H1 (cell line): ENCODE measurements at regions not wholly inside any gene's neighbourhood (a gene's known extent, or its start where the extent isn't known, plus 50 kb on each side); places are given as distances from the start of the nearest gene placed in this dataset.

ENCODE experiments used
- GTF2F1 ChIP-seq: IDR thresholded peaks from 2 replicates; pipeline ENCODE4 v1.6.1; 2012; ENCODE audit warnings: low read depth, low read length, improper control_type of control experiment, borderline replicate concordance
- RAD21 ChIP-seq, 2 experiments: IDR thresholded peaks in 1 of 2; conservative IDR thresholded peaks in 1 of 2; 2 replicates each; pipeline ENCODE4 v1.6.1; 2011; ENCODE audit warnings: low read depth in 2 of 2, low read length in 2 of 2, improper control_type of control experiment in 1 of 2, inconsistent platforms in 1 of 2, mild to moderate bottlenecking in 1 of 2, moderate library complexity in 1 of 2
- RXRA ChIP-seq: IDR thresholded peaks from 2 replicates; pipeline ENCODE4 v1.6.1; 2011; ENCODE audit warnings: low read depth, mild to moderate bottlenecking, low read length, moderate library complexity; ENCODE audit not compliant: insufficient read depth
- SIX5 ChIP-seq: IDR thresholded peaks from 2 replicates; pipeline ENCODE4 v1.6.1; 2011; ENCODE audit warnings: mild to moderate bottlenecking, low read depth, low read length
- TF ChIP-seq, protein P1 (sequence below): IDR thresholded peaks from 2 replicates; pipeline ENCODE4 v1.6.1; 2012; ENCODE audit warnings: low read length, inconsistent platforms
- TF ChIP-seq, protein P2 (sequence below): IDR thresholded peaks from 2 replicates; pipeline ENCODE4 v1.6.1; 2011; ENCODE audit warnings: low read depth, mild to moderate bottlenecking, low read length; ENCODE audit not compliant: insufficient read depth
- TF ChIP-seq, protein P3 (sequence below), 3 experiments: IDR thresholded peaks; 1 replicate in 2 of 3; 2 replicates in 1 of 3; pipeline versions ENCODE4 v1.5.1 to v1.6.1; 2011; ENCODE audit warnings: low read length in 3 of 3, mild to moderate bottlenecking in 3 of 3, inconsistent platforms in 2 of 3, low read depth in 1 of 3, moderate library complexity in 1 of 3; ENCODE audit not compliant: insufficient read depth in 1 of 3; ENCODE audit errors: control extremely low read depth in 1 of 3

DNA sequence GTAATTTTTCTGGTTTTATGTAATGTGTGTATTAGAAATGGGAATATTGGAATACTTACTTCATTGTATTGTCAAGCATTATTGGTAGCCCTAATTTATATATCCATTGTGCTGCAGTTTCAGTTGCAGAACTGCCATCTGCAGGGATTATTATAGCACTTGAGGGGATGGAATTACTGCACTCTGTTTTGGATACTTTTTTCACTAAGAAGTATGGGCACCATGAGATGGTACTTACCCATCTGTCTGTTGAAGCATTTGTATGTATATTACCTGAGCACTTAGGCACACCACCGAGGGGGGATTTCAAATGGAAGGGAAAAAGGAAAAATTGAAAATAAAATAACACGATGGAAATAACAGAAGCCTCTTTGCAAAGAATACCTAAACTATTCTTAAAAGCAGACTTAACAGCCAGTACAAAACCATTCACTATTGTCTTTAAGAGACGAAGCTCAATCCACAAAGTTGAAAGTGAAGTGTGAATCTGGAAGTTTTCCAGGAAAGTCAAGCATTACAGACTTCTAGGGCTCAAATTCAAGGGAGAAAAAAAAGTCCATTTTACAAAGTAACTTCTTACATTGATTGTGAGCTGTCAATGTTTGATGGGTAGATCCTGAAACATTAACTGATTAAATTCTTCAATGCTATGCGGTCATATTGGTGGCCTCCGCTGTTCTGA lies 318.7 kb downstream of the SOX4 start (continued):
- no peak for TF ChIP-seq RXRA
- TF ChIP-seq RAD21 (IDR thresholded peaks at IDR 0.05 in 1 of 2, conservative IDR thresholded peaks at IDR 0.05 in 1 of 2; ENCODE audit: low read depth in 2 of 2, low read length in 2 of 2): no peak
- TF ChIP-seq, protein P1, sequence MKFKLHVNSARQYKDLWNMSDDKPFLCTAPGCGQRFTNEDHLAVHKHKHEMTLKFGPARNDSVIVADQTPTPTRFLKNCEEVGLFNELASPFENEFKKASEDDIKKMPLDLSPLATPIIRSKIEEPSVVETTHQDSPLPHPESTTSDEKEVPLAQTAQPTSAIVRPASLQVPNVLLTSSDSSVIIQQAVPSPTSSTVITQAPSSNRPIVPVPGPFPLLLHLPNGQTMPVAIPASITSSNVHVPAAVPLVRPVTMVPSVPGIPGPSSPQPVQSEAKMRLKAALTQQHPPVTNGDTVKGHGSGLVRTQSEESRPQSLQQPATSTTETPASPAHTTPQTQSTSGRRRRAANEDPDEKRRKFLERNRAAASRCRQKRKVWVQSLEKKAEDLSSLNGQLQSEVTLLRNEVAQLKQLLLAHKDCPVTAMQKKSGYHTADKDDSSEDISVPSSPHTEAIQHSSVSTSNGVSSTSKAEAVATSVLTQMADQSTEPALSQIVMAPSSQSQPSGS: no peak
- TF ChIP-seq, protein P2, sequence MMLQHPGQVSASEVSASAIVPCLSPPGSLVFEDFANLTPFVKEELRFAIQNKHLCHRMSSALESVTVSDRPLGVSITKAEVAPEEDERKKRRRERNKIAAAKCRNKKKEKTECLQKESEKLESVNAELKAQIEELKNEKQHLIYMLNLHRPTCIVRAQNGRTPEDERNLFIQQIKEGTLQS: no peak
- TF ChIP-seq, protein P3, sequence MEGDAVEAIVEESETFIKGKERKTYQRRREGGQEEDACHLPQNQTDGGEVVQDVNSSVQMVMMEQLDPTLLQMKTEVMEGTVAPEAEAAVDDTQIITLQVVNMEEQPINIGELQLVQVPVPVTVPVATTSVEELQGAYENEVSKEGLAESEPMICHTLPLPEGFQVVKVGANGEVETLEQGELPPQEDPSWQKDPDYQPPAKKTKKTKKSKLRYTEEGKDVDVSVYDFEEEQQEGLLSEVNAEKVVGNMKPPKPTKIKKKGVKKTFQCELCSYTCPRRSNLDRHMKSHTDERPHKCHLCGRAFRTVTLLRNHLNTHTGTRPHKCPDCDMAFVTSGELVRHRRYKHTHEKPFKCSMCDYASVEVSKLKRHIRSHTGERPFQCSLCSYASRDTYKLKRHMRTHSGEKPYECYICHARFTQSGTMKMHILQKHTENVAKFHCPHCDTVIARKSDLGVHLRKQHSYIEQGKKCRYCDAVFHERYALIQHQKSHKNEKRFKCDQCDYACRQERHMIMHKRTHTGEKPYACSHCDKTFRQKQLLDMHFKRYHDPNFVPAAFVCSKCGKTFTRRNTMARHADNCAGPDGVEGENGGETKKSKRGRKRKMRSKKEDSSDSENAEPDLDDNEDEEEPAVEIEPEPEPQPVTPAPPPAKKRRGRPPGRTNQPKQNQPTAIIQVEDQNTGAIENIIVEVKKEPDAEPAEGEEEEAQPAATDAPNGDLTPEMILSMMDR (IDR thresholded peaks at IDR 0.05; ENCODE audit: control extremely low read depth in 1 of 3, insufficient read depth in 1 of 3, low read depth in 1 of 3, low read length in 3 of 3): no peak
- TF ChIP-seq GTF2F1: no peak
- TF ChIP-seq SIX5: no peak
